C4-2B (cell line): ENCODE measurements at regions not wholly inside any gene's neighbourhood (a gene's known extent, or its start where the extent isn't known, plus 50 kb on each side); places are given as distances from the start of the nearest gene placed in this dataset.

Experiments
- ZFX ChIP-seq: fragments of 450-650 bp; IDR thresholded peaks from 2 replicates; pipeline ENCODE4 v1.6.1; 2017
- TF ChIP-seq, protein P1 (sequence below): fragments of 450-650 bp; conservative IDR thresholded peaks from 2 replicates; pipeline ENCODE4 v1.5.1; 2017; ENCODE audit warnings: mild to moderate bottlenecking

DNA sequence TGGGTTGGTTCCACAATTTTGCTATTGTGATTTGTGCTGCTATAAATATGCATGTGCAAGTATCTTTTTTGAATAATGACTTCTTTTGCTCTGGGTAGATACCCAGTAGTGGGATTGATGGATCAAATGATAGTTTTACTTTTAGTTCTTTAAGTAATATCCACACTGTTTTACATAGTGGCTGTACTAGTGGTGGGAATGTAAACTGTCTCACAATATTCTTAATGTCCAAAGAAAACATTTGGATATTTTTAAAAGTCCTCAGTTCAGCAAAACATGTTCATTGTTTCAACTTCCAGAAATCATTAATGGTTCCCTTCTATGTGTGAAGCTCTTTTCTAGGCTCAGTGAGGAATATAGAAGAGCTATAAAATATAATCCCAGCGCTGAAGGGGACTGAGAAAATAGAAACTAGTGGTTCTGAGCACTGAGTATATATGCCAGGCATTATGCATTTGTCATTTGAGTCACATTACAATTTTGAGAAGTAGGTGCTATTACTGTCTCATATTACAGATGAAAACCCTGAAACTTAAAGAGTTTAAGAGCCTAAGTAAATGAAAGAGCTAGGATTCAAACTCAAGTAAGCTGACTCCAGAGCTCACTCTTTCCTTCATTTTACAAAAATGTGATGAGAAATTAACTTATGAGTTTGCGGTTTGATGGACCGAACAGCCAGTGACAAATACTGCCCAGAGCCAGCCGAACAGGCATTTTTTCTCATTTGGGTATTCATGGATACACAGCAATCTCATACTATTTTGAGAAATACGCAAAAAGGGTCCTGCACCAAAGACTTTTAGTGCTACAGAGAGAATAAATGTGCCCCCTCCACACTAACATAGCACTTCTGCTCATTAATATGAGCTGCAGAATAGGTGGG is 250.1 kb downstream of the TBX18 start:
- TF ChIP-seq, protein P1, sequence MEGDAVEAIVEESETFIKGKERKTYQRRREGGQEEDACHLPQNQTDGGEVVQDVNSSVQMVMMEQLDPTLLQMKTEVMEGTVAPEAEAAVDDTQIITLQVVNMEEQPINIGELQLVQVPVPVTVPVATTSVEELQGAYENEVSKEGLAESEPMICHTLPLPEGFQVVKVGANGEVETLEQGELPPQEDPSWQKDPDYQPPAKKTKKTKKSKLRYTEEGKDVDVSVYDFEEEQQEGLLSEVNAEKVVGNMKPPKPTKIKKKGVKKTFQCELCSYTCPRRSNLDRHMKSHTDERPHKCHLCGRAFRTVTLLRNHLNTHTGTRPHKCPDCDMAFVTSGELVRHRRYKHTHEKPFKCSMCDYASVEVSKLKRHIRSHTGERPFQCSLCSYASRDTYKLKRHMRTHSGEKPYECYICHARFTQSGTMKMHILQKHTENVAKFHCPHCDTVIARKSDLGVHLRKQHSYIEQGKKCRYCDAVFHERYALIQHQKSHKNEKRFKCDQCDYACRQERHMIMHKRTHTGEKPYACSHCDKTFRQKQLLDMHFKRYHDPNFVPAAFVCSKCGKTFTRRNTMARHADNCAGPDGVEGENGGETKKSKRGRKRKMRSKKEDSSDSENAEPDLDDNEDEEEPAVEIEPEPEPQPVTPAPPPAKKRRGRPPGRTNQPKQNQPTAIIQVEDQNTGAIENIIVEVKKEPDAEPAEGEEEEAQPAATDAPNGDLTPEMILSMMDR: no peak
- TF ChIP-seq ZFX: no peak
